C4-2B (cell line): ENCODE measurements at regions not wholly inside any gene's neighbourhood (a gene's known extent, or its start where the extent isn't known, plus 50 kb on each side); places are given as distances from the start of the nearest gene placed in this dataset.

Experiments
- ZFX ChIP-seq: fragments of 450-650 bp; IDR thresholded peaks from 2 replicates; pipeline ENCODE4 v1.6.1; 2017
- TF ChIP-seq, protein P1 (sequence below): fragments of 450-650 bp; conservative IDR thresholded peaks from 2 replicates; pipeline ENCODE4 v1.5.1; 2017; ENCODE audit warnings: mild to moderate bottlenecking

DNA sequence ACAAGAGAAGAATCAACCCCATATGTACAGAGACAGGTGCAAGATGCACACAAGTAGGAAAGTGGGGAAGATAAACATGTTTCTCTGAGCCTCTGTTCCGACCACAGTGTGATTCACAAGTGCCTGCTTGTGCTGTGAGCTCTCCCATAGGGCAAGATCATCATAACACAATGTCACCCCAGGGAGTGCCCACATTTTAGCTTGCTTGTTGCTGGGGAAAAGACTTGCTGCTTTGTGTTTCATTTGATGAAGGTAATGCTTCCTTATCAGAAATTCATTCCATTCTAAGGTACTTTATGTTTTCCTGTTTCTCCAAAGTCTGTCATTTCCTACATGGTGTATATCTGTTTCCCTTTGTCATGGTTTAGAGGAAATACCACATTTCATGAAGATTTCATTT lies 304.5 kb upstream of the DIPK2B start:
- TF ChIP-seq, protein P1, sequence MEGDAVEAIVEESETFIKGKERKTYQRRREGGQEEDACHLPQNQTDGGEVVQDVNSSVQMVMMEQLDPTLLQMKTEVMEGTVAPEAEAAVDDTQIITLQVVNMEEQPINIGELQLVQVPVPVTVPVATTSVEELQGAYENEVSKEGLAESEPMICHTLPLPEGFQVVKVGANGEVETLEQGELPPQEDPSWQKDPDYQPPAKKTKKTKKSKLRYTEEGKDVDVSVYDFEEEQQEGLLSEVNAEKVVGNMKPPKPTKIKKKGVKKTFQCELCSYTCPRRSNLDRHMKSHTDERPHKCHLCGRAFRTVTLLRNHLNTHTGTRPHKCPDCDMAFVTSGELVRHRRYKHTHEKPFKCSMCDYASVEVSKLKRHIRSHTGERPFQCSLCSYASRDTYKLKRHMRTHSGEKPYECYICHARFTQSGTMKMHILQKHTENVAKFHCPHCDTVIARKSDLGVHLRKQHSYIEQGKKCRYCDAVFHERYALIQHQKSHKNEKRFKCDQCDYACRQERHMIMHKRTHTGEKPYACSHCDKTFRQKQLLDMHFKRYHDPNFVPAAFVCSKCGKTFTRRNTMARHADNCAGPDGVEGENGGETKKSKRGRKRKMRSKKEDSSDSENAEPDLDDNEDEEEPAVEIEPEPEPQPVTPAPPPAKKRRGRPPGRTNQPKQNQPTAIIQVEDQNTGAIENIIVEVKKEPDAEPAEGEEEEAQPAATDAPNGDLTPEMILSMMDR = no peak
- no peak for TF ChIP-seq ZFX
